ENCODE measurements at regions not wholly inside any gene's neighbourhood (a gene's known extent, or its start where the extent isn't known, plus 50 kb on each side); places are given as distances from the start of the nearest gene placed in this dataset.
"Not testable (repeated sequence)": the region's sequence is repeated elsewhere in the genome, so short reads cannot be mapped to it uniquely, and the experiment has no call there.

DNA sequence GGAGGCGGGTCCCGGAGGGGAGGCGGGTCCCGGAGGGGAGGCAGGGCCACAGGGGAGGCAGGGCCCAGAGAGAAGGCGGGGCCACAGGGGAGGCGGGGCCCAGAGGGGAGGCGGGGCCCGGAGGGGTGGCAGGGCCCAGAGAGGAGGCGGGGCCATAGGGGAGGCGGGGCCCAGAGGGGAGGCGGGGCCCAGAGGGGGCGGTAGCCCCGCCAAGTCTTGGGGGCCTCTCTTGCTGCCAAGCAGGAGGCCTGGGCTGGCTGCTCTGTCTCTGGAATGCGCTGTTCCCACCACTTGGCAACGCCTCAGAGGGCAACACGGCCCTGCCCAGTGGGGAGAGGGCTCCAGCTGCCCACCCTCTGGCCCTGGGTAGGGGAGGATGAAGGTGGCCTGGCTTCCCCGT lies 80.5 kb downstream of the YTHDF1 start:
- H3K27ac ChIP-seq (ENCODE audit: low read depth, low read length): no peak overlapping the region
- H4K20me1 ChIP-seq (ENCODE audit: low read depth, low read length): no peaks in the 10 kb centered on the region
- H3F3A ChIP-seq (ENCODE audit: insufficient read depth): no peaks in the 10 kb centered on the region
- no peak overlapping the region for H3K4me3 ChIP-seq (ENCODE audit: insufficient read depth, low read length, poor library complexity, severe bottlenecking)
- H3K36me3 ChIP-seq (ENCODE audit: low read length): no peaks in the 10 kb centered on the region
- H3K27me3 ChIP-seq (ENCODE audit: low read length): no peaks in the 10 kb centered on the region
- no peak overlapping the region for H2AFZ ChIP-seq (ENCODE audit: low read depth, low read length, severe bottlenecking)
- H3K79me2 ChIP-seq (ENCODE audit: insufficient read depth, low read length): no peaks in the 10 kb centered on the region
- no peak overlapping the region for H3K4me2 ChIP-seq (ENCODE audit: low read depth, low read length, poor library complexity, severe bottlenecking)
- H3K9me2 ChIP-seq (replicated peaks; ENCODE audit: insufficient read depth, low read length): no peaks in the 10 kb centered on the region
- TF ChIP-seq CTCF (IDR thresholded peaks at IDR 0.05; ENCODE audit: insufficient read depth, low read length, poor library complexity, severe bottlenecking) (no peak), EZH2phosphoT487 (conservative IDR thresholded peaks at IDR 0.05; ENCODE audit: low read length) (no peak)
- H3K9me3 ChIP-seq (ENCODE audit: insufficient read depth, low read length): no peaks in the 10 kb centered on the region
- no peak overlapping the region for H3K9ac ChIP-seq (ENCODE audit: low read length)

GRCh38 chr20:63134711-63135361 lies 81.1 kb downstream of the YTHDF1 start:
- H3K27me3 ChIP-seq (ENCODE audit: low read length); H3K36me3 ChIP-seq (ENCODE audit: low read length); H3K27ac ChIP-seq (ENCODE audit: low read depth, low read length): not testable (repeated sequence)

DNA sequence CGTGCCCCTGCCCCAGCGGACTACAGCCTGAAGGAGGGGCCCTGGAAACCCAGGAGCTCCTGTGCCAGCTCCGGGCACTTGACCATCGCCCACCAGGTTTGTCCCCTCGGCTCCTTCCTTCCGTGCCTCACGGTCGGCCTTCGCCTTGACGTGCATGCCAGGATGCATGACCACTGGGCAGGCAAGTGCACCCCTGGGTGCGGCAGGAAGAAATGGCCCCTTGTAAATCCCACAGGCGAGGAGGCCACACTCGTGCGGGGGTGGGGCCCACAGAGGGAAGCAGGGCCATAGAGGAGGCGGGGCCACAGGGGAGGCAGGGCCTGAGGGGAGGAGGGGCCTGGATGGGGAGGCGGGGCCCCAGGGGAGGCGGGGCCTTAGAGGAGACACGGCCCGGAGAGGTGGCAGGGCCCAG lies 81.7 kb downstream of the YTHDF1 start:
- Histone ChIP-seq H3K27me3 (ENCODE audit: low read length) (no peaks in the 10 kb centered on the region), H3F3A (ENCODE audit: insufficient read depth) (no peaks in the 10 kb centered on the region), H3K4me3 (ENCODE audit: insufficient read depth, low read length, poor library complexity, severe bottlenecking) (no peak overlapping the region), H2AFZ (ENCODE audit: low read depth, low read length, severe bottlenecking) (no peak overlapping the region), H3K36me3 (ENCODE audit: low read length) (no peaks in the 10 kb centered on the region), H3K4me2 (ENCODE audit: low read depth, low read length, poor library complexity, severe bottlenecking) (no peak overlapping the region), H3K9me2 (replicated peaks; ENCODE audit: insufficient read depth, low read length) (no peaks in the 10 kb centered on the region), H3K27ac (ENCODE audit: low read depth, low read length) (no peak overlapping the region), H3K9ac (ENCODE audit: low read length) (no peak overlapping the region), H3K9me3 (ENCODE audit: insufficient read depth, low read length) (no peaks in the 10 kb centered on the region), H3K79me2 (ENCODE audit: insufficient read depth, low read length) (no peaks in the 10 kb centered on the region), H4K20me1 (ENCODE audit: low read depth, low read length) (no peaks in the 10 kb centered on the region)
- TF ChIP-seq CTCF (IDR thresholded peaks at IDR 0.05; ENCODE audit: insufficient read depth, low read length, poor library complexity, severe bottlenecking): no peak
- no peak for TF ChIP-seq EZH2phosphoT487 (conservative IDR thresholded peaks at IDR 0.05; ENCODE audit: low read length)

More at GRCh38 chr20:63134711-63135361, 81.1 kb downstream of the YTHDF1 start:
- not testable (repeated sequence) for H3K79me2 ChIP-seq (ENCODE audit: insufficient read depth, low read length); H4K20me1 ChIP-seq (ENCODE audit: low read depth, low read length); H3K9me3 ChIP-seq (ENCODE audit: insufficient read depth, low read length); H2AFZ ChIP-seq (ENCODE audit: low read depth, low read length, severe bottlenecking); H3K9ac ChIP-seq (ENCODE audit: low read length); H3F3A ChIP-seq (ENCODE audit: insufficient read depth); H3K9me2 ChIP-seq (replicated peaks; ENCODE audit: insufficient read depth, low read length); H3K4me2 ChIP-seq (ENCODE audit: low read depth, low read length, poor library complexity, severe bottlenecking); H3K4me3 ChIP-seq (ENCODE audit: insufficient read depth, low read length, poor library complexity, severe bottlenecking)

DNA sequence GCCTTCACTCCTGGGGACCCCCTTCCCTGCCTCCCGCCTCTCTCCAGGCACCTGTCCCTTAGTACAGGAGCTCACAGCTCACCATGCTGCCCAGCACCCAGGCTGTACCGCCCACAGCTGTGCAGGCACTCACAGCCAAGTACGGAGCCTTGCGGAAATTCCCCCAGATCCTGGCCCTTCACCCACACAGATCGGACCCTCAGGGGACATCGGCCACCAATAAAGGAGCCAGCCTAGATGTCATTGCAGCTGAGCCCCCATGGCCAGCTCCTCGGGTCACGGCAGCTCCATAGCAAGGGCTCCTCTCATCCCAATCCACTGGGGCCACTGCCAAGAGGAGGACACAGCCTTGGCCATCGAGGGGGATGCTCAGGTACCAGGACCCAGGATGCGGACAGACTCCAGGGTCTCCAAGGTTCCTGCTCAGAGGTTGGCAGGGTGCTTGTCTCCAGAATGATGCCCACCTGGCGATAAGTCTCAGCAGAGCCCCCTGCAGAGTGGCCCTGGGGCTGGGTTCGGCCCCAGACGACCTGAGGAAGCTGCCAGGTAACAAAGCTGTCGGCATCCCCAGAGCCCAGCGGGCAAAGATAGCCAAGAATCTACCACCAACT lies 82.3 kb downstream of the YTHDF1 start:
- Histone ChIP-seq H3K9me3 (ENCODE audit: insufficient read depth, low read length) (no peaks in the 10 kb centered on the region), H2AFZ (ENCODE audit: low read depth, low read length, severe bottlenecking) (no peak overlapping the region), H3F3A (ENCODE audit: insufficient read depth) (no peaks in the 10 kb centered on the region), H3K4me2 (ENCODE audit: low read depth, low read length, poor library complexity, severe bottlenecking) (no peak overlapping the region), H3K79me2 (ENCODE audit: insufficient read depth, low read length) (no peaks in the 10 kb centered on the region), H4K20me1 (ENCODE audit: low read depth, low read length) (no peaks in the 10 kb centered on the region), H3K27ac (ENCODE audit: low read depth, low read length) (no peak overlapping the region), H3K27me3 (ENCODE audit: low read length) (no peaks in the 10 kb centered on the region), H3K4me3 (ENCODE audit: insufficient read depth, low read length, poor library complexity, severe bottlenecking) (no peak overlapping the region), H3K9me2 (replicated peaks; ENCODE audit: insufficient read depth, low read length) (no peaks in the 10 kb centered on the region), H3K36me3 (ENCODE audit: low read length) (no peaks in the 10 kb centered on the region), H3K9ac (ENCODE audit: low read length) (no peak overlapping the region)
- no peak for TF ChIP-seq EZH2phosphoT487 (conservative IDR thresholded peaks at IDR 0.05; ENCODE audit: low read length)
- no peak for TF ChIP-seq CTCF (IDR thresholded peaks at IDR 0.05; ENCODE audit: insufficient read depth, low read length, poor library complexity, severe bottlenecking)
